Right hindlimb (tissue), 1 donor: ENCODE measurements at regions not wholly inside any gene's neighbourhood (a gene's known extent, or its start where the extent isn't known, plus 50 kb on each side); places are given as distances from the start of the nearest gene placed in this dataset.
"Not testable (repeated sequence)": the region's sequence is repeated elsewhere in the genome, so short reads cannot be mapped to it uniquely, and the experiment has no call there.

Source experiments
- DNase-seq: peaks from one replicate; pipeline ENCODE4 v3.0.0-alpha.2; 2018

GRCh38 chr16:13829697-13830299, 90.2 kb upstream of the ERCC4 start:
- DNase-seq, result peak; percentile 39

DNA sequence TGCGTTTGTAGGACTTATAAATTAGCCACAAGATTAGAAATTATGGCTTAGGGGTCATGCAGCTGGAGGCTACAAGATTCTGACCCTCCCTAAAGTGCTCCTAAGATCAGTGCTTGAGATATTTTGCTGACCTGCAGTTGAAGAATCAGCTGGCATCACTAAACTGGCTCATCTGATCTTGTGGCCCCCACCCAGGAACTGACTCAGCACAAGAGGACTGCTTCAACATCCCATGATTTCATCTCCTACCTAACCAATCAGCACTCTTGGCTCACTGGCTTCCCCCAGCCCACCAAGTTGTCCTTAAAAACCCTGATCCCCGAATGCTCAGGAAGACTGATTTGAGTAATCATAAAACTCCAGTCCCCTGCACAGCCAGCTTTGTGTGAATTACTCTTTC, 86.4 kb upstream of the ERCC4 start:
- no peak for DNase-seq

- DNase-seq, result no peak
Observed at GRCh38 chr16:13835387-13835786, 84.6 kb upstream of the ERCC4 start.

DNA sequence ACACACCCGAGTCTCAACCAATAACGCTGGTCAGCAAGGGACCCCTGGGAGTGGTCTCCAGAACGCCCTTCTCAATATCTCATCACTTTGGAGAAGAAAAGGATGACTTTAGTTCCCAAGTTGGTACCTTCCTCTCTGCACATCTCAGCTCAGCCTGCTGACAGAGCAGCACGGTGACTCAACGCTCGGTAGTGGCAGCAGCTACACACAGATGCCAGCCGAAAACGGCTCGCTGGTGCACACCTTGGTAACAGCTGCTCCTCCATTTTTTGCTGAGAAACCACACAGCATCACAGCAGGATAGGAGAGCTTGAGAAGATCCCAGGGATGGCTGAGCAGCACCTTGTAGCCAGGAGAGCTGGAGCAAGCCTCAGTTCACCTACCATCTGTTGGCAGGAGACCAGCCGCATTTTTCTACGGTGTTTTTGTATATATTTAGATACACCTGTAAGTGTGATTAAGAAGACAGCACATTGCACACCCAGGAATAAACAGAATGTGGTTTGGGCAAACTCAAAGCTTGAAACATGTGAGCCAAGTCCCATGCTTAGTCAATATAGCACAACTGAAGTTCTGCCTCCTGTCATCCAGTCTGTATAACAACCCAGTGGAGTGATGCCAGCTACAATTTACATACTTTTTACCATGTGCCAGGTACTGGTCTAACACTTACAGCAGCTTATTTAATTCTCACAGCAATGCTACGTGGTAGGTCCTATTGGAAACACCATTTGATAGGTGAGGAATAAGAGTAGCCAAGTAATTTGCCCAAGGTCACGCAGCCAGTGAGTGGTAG, 83.8 kb upstream of the ERCC4 start:
- DNase-seq, result no peak

DNA sequence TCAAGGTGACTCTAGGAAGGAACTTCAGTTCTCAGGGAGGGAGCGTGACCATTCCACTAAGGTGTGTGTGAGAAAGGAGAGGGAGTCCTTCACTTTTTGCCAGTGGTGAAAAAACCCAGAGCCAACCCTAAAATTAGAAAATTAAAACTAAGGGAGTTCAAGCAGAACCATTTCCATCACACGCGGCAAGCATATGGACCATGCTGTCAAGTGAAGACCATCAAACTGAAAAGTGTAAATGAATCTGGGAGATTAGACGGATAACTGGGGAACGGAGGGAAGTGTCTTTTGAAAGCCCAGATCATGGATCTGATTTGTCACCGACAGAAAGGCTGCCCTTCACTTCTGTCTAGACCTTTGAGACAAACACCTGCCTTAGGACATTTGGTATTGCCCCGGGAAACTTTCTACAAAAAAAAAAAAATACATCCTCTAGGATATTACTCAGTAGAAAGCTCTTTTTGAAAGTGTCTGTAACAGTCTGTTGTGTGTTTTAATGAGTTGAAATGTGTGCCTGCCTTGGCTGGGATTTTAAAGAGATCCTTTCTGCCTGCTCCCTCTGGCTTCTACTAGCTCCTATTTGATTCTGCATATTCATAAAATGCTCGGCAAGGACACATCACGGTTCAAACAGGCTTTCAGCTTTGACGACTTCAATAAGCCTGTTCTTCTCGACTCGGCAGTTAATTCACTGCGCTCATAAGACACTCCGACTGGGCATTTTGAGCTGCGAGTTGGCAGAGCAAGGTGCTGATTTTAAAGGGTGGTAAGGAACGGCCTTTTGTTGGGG, 81.4 kb upstream of the ERCC4 start:
- DNase-seq, result no peak

DNA sequence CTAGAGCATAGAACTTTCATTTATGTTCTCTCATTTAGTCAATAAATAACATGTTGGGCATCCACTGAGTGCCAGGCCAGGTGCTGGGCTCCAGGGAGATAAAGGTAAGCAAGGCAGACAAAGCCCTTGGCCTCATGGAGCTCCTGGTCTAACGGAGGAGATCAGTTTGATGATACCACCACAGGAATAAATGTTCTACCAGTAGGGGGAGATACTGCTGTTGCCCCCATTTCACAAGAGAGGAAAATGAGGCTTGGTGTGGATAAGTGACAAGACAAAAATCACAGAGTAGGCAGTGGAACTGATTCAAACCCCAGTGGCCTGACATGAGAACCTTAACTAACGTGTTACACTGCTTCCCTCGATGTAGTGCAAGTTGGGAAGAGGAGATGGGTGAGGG, 80.4 kb upstream of the ERCC4 start:
- DNase-seq, result no peak

- no peak for DNase-seq
Observed at GRCh38 chr16:13845232-13845631, 74.7 kb upstream of the ERCC4 start.

- no peak for DNase-seq
Observed at GRCh38 chr16:13848795-13849194, 71.2 kb upstream of the ERCC4 start.

DNA sequence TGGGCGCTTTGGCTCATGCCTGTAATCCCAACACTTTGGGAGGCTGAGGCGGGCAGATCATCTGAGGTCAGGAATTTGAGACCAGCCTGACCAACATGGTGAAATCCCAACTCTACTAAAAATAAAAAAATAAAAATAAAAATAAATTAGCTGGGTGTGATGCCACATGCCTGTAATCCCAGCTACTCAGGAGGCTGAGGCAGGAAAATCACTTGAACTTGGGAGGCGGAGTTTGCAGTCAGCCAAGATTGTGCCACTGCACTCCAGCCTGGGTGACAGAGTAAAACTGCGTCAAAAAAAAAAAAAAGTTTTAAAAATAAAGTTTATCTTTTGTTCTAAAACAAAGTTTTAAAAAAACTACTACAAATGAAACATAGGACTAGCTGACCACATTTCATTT, 69.8 kb upstream of the ERCC4 start:
- DNase-seq, result not testable (repeated sequence)

GRCh38 chr16:13852827-13853226, 67.1 kb upstream of the ERCC4 start:
- DNase-seq, result no peak

- no peak for DNase-seq
Observed at GRCh38 chr16:13856398-13856797, 63.6 kb upstream of the ERCC4 start.

DNA sequence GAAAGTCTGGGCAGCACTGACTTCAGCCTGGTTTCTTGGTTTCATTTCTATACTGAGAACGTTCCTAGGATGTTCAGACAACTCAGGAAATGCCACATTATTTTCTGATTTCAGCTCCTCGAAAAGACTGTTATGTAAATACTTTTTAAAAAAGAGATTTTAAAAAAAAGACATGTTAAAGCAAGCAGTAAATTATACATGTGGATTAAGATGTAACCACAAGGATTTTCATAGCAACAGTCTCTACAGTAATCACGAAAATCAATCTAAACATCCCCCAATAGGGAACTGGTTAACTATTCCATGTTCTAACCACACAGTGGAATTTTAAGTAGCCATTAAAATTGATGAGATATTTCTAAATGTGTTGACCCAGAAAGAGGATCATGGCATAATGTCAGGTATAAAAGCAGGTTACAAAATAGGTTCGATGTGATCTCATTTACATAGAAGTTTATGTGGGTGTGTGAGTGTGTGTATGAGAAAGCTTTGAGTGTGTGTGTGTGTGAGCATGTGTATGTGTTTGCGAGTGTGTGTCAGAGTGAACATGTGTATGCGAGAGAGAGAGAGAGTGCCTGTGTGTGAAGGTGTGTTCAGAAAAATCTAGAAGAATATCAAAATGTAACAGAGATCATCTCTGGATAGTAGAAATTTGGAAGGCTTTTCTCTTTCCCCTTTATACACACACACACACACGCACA, 63.0 kb upstream of the ERCC4 start:
- no peak for DNase-seq

DNA sequence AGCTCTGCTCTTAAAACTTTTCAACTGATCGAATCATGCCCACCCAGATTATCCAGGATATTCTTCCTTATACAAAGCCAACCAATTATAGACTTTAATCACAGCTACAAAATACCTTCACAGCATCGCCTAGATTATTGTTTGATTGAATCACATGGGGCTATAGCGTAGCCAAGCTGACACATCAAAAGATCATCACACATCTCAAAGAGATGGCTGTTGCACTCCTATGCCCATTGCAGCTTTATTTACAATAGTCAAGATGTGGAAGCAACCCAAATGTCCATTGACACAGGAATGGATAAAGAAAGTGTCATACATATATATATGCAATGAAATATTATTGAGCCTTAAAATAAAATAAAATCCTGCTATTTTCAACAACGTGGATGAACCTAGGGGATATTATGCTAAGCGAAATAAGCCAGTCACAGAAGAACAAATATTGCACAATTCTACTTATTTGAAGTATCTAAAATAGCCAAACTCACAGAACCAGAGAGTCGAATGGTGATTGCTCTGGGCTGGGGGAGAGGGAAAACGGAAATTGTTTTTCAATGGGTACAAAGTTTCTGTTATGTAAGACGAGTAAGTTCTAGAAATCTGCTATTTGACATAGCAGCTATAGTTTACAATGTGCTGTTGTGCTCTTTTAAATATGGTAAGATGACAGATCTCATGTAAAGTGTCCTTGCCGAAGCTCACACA, 60.9 kb upstream of the ERCC4 start:
- DNase-seq, result no peak

GRCh38 chr16:13863075-13863765, 56.7 kb upstream of the ERCC4 start:
- no peak for DNase-seq

DNA sequence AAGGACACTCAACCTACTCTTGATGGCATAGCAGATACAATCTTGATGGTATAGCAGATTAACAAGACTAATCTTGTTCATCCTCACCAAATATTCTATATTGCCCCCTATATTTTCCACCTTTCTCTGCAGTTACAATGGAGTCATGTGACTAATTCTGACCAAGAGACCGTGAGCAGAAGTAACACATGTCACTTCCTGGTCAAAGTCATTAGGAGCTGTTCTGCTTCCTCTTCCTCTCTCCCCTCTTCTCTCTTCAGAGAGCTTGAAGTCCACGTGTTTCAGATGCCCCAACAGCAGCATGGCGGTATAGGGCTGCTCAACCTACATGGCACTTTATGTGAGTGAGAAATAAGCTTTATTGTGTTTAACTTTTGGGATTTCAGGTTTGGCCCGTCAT, 55.3 kb upstream of the ERCC4 start:
- no peak for DNase-seq

- peak; percentile 25 for DNase-seq
Observed at GRCh38 chr16:13866073-13866472, 53.9 kb upstream of the ERCC4 start.
